T1000 (cell line): ENCODE measurements at regions not wholly inside any gene's neighbourhood (a gene's known extent, or its start where the extent isn't known, plus 50 kb on each side); places are given as distances from the start of the nearest gene placed in this dataset.
"Not testable (repeated sequence)": the region's sequence is repeated elsewhere in the genome, so short reads cannot be mapped to it uniquely, and the experiment has no call there.

Experiments used
- DNase-seq: peaks from one replicate; lab custom pipeline; 2025; ENCODE audit warnings: mixed read lengths; lab: John Stamatoyannopoulos, UW

DNA sequence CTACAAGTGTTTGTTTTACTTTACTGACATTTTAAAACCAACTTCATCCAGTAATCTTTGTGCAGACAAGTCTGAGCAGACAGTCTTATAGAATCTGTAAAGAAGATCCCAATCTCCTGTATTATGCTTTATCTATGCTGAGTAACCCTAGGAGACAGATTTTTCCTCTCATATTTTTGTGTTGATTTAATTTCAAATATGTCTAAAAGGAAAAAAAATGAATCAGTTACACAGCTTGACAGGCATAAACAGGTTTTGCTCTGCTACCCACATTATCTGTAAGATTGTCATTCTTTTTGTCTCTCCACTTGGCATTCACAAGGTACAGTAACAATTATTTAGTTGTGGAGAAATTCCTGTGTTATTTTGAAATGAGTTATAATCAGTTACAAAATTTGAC, 415.0 kb downstream of the NYAP2 start:
- no peak for DNase-seq

- no peak for DNase-seq
Measured at GRCh38 chr2:225806105-225806504, 406.6 kb downstream of the NYAP2 start.

DNA sequence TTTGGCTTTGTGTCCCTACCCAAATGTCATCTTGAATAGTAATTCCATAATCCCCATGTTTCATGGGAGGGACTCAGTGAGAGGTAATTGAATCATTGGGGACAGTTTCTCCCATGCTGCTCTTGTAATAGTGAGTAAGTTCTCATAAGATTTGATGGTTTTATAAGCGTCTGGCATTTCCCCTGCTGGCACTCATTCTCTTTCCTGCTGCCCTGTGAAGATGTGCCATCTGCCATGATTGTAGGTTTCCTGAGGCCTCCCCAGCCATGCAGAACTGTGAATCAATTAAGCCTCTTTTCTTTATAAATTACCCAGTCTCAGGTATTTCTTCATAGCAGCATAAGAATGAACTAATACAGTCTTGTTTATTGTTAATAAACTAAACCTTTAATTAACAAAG, 402.6 kb downstream of the NYAP2 start:
- not testable (repeated sequence) for DNase-seq

- DNase-seq: no peak
Measured at GRCh38 chr2:225797394-225797793, 397.9 kb downstream of the NYAP2 start.

GRCh38 chr2:225794652-225795400, 395.3 kb downstream of the NYAP2 start:
- no peak for DNase-seq

GRCh38 chr2:225793736-225794550, 394.4 kb downstream of the NYAP2 start:
- DNase-seq: no peak

DNA sequence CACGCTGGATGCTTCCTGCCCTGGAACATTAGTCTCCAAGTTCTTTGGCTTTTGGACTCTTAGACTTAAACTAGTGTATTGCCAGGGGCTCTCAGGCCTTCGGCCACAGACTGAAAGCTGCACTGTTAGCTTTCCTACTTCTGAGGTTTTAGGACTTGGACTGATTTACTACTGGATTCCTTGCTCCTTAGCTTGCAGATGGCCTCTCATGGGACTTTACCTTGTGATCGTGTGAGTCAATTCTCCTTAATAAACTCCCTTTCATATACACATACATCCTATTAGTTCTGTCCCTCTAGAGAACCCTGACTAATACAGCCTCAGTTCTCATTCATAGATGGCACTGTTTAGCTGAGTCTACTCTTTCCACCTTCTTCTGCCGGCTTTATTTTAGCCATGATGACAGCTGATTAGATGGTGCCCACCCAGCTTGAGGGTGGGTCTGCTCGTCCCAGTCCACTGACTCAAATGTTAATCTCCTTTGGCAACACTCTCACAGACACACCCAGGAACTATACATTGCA, 389.1 kb downstream of the NYAP2 start:
- DNase-seq: no peak

DNA sequence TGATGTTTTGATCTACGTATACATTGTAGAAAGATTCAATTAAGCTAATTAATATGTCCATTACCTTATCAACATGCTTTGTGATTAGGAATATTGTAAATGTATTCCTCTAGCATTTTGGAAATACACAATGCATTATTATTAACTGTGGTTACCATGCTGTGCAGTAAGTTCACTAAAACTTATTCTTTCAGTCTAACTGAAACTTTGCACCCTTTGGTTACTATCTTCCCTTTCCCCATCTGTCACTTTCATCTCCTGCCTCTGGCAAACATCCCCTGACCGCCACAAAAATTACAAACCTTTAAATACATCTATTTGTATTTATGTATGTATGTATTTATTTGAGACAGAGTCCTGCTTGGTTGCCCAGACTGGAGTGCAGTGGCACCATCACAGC, 388.0 kb downstream of the NYAP2 start:
- DNase-seq: no peak

DNA sequence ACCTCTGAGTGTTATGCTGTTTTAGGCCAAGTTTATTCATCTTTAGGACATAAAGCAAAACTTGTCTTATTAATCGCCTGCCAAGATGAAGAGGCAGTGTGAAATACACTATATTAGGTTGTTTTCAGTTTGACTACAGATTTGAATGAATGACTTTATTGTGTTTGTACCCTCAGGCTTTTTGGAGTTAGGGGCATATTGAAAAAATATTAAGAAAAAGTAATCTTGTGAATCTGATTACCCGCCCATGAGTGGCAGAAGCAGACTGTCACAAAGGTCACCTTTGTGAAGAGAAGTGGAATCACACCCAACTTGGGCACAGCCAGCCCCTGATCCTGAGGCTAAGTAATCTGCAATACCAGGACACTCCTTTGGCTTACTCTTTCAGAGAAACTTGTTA, 382.5 kb downstream of the NYAP2 start:
- no peak for DNase-seq

DNA sequence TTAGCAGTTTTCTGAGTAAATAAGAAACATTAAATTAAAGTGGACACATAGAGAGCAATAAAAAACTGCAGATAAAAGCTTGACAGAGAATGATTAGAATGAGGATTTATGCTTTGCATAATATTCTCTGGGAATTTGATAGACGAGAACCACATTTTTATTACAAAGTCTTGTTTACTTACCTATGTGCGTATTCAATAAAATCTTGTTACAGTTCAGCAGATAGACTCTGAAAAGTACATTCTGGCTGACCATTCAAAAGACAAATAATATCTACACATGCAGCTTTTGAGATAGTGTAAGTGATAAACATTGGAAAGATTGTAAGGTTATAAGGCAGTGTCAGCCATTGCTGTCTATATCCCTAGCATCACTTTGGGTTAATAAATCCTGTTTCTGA, 381.6 kb downstream of the NYAP2 start:
- DNase-seq: no peak

DNA sequence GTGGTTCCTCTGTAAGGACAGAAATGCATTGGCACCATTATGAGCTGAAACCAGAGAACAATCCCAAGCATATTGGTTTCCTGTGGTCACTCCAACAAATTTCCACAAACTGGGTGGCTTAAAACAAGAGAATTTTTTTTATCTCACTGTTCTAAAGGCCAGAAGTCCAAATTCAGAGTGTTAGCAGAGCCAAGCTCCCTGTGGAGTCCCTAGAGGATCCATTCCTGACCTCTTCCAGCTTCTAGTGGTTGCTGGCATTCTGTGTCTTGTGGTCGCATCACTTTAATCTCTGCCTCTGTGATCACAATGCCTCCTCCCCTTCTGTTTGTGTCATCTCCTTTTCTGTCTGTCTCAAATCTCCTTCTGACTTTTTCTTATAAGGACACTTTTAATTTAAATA, 380.3 kb downstream of the NYAP2 start:
- DNase-seq: no peak

DNA sequence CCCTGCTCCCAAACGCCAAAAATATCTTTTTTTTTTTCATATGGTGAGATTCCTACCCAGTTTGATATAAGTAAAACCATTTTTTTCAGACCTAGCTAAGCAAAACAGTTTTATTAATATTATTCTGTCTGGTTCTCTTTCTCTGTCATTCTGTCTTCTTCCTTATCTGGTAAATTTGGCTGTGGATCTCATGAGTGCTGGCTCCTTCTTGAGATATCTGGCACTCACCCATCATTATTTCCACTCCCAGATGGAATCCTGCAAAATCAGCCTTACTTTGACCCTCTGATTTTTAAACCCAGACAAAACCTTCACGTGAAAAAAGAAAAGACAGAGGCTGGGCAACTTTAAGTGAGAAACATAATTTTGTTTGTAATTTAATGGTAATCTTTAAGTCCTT, 373.6 kb downstream of the NYAP2 start:
- DNase-seq: no peak

DNA sequence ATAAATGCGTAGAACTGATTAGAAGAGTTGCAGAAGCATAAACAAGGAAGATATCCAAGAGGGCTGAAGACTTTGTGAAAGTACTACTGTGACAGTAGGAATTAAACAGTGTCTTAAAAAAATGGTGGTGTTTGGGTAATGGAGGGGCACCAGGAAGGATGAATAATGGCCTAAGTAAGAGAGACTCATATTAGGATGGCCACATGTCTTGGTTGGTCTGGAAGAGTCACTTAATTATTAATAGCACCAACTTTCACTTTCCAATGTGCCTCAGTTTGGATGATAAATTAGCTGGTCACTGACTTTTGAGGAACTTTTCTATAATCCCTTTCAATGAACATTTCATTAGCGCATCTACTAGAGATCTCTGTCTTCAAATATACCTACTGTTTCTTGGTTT, 372.2 kb downstream of the NYAP2 start:
- DNase-seq: no peak

DNA sequence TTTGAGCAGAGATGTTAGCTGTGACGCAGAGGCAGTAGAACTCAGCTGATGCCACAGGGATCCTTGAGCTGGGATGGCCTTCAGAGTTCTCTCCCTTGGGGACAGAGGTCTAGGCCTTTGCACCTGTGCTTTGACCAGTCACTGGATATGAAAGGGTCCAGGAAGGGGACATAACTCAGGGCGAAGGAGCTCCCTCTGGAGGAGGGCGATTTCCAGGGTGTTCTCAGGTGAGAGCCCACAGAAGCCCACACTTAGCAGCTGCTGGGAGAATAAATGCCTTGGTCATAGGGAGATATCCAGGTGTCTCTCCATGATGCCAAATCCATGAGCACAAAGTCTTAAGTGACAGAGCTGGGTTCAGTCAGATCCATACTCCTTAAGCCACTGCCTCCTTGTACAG, 369.2 kb downstream of the NYAP2 start:
- DNase-seq: no peak

DNA sequence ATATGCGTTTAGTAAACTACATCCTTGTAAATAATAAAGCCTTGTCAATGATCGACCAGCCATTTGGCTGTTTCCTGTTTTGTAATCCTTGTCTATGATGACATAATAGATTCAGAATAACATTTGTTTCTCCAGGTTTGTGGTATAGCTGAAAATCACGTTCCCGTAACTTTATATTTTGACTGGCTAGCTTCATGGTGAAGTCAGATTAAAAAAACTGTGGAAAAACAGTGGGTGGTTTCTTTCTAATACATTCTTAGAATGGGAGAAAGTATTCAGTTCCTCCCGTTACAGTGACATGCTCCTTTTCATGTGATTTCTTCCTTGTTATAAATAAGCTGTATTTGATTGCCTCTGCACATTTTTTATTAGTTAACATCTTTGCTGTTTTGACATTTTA, 366.9 kb downstream of the NYAP2 start:
- DNase-seq: no peak

DNA sequence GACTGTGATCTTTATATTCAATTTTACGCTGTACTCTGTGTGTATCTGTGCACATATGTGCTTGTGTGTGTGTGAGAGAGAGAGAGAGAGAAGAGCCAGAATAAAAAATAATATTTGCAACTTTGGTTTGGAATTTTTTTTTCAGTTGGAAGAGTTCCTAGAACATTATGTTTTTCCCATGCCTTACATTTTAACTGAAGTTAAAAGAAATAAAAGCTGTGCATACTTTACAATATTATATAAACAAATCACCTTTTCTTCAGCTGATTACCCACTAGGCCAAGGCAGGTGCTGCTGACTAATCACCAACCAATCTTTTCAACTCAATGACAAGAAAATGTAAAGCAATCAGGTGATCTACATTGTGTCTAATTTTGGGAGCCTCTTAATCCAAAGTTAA, 366.3 kb downstream of the NYAP2 start:
- no peak for DNase-seq

GRCh38 chr2:225764346-225764745, 364.8 kb downstream of the NYAP2 start:
- DNase-seq: no peak

DNA sequence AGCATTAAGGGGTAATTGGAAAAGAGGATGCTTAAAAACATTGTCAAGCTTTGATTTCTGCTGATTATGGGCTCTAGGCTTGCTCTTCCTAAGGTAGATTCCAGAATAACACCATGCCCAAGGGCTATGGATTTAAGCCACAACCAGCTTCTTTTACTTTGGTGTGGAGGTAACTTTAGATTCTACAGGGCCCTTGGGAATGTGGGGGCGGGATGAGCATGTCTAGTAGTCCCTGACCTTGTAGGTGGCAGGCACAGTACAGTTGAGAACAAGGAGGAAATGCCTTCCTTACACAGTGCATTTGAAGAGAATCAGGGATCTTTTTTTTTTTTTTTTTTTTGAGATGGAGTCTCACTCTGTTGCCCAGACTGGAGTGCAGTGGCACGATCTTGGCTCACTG, 364.2 kb downstream of the NYAP2 start:
- no peak for DNase-seq

DNA sequence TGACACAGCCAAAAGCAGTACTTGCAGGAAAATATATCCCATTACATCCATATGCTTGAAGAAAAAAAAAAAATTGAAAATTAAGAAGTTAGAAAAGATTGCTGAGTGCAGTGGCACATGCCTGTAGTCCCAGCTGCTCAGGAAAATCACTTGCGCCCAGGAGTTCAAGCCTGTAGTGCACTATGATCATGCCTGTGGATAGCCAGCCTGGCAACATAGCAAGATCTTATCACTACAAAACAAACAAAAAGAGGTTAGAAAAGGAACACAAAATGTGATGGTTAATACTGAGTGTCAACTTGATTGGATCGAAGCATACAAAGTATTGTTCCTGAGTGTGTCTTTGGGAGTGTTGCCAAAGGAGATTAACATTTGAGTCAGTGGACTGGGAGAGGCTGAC, 361.9 kb downstream of the NYAP2 start:
- no peak for DNase-seq

DNA sequence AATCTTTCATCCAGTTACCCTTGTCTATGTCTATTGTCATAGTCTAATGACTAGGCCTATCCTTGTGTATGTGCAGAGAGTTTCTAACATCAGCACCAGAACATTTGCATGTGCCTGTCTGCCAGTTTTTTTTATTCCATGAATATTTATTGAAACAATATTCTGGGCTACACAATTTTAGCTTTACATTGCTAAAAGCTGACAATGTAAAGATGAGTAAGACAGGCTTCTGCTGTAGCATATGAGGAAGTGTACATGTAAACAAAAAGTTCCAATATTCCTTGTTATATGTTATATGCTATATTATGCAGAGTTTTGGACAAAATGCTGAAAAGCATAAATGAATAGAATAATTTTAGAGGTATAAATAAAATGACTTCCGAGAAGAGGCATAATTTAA, 357.7 kb downstream of the NYAP2 start:
- DNase-seq: no peak

GRCh38 chr2:225756198-225756597, 356.7 kb downstream of the NYAP2 start:
- no peak for DNase-seq

- DNase-seq: no peak
Measured at GRCh38 chr2:225748609-225749008, 349.1 kb downstream of the NYAP2 start.

GRCh38 chr2:225743996-225744395, 344.5 kb downstream of the NYAP2 start:
- DNase-seq: not testable (repeated sequence)
